ENCODE measurements at regions not wholly inside any gene's neighbourhood (a gene's known extent, or its start where the extent isn't known, plus 50 kb on each side); places are given as distances from the start of the nearest gene placed in this dataset.

DNA sequence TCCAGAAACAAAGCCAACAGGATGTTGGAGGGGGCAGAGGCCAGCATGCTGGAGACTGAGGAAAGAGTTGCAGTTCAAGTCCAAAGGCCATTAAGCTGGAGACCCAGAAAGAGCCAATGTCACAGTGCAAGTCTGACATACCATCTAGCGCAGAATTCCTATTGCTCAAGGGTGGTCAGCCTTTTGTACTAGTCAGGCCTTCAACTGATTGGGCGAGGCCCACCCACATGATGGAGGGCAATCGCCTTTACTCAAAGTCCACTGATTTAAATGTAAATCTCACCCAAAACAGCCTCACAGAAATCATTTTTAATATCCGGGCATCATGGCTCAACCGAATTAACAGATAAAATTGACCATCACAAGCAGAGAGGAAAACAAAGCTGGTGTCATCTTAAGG is 113.9 kb downstream of the RCN1 start:
- TF ChIP-seq, protein P1, sequence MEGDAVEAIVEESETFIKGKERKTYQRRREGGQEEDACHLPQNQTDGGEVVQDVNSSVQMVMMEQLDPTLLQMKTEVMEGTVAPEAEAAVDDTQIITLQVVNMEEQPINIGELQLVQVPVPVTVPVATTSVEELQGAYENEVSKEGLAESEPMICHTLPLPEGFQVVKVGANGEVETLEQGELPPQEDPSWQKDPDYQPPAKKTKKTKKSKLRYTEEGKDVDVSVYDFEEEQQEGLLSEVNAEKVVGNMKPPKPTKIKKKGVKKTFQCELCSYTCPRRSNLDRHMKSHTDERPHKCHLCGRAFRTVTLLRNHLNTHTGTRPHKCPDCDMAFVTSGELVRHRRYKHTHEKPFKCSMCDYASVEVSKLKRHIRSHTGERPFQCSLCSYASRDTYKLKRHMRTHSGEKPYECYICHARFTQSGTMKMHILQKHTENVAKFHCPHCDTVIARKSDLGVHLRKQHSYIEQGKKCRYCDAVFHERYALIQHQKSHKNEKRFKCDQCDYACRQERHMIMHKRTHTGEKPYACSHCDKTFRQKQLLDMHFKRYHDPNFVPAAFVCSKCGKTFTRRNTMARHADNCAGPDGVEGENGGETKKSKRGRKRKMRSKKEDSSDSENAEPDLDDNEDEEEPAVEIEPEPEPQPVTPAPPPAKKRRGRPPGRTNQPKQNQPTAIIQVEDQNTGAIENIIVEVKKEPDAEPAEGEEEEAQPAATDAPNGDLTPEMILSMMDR (IDR thresholded peaks at IDR 0.05), result no peak
- TF ChIP-seq EP300 (IDR thresholded peaks at IDR 0.05) (no peak), POLR2AphosphoS5 (IDR thresholded peaks at IDR 0.05) (no peak)
